Esophagus squamous epithelium (tissue), 4 donors: ENCODE measurements at regions not wholly inside any gene's neighbourhood (a gene's known extent, or its start where the extent isn't known, plus 50 kb on each side); places are given as distances from the start of the nearest gene placed in this dataset.

Experiments
- CTCF ChIP-seq, 6 experiments: fragments of 450-650 bp in 4 of 6; fragments of 200-600 bp in 2 of 6; sonication (generic) in 2 of 6; IDR thresholded peaks; one replicate each; pipeline ENCODE4 v1.5.1; 2016 to 2019; ENCODE audit warnings: antibody characterized with exemption in 6 of 6, mild to moderate bottlenecking in 4 of 6, moderate library complexity in 4 of 6
- POLR2A ChIP-seq, 4 donors: fragments of 450-650 bp; IDR thresholded peaks; one replicate each; pipeline ENCODE4 v1.6.1; 2017; ENCODE audit warnings: antibody characterized with exemption in 4 of 4, mild to moderate bottlenecking in 4 of 4, moderate library complexity in 3 of 4

GRCh38 chr12:115362339-115362976 is 678.5 kb upstream of the TBX3 start:
- TF ChIP-seq CTCF (IDR thresholded peaks at IDR 0.05) (peak in 1 of 6 experiments; percentile 27), POLR2A (IDR thresholded peaks at IDR 0.05) (no peak)
